Neuronal stem cell (in vitro differentiated cells): ENCODE measurements at regions not wholly inside any gene's neighbourhood (a gene's known extent, or its start where the extent isn't known, plus 50 kb on each side); places are given as distances from the start of the nearest gene placed in this dataset.

Experiments
- DNase-seq: peaks from one replicate; pipeline ENCODE4 v3.0.0-alpha.2; 2013; ENCODE audit warnings: low spot score
- H2AFZ ChIP-seq: one replicate; pipeline ENCODE4 v1.6.1; 2013; ENCODE audit warnings: mild to moderate bottlenecking, low read length, inconsistent platforms
- H2AK5ac ChIP-seq: 2 replicates; pipeline ENCODE4 v1.6.1; 2013; ENCODE audit warnings: low read depth, mild to moderate bottlenecking, inconsistent platforms, low read length, moderate library complexity, mixed read lengths
- H2BK120ac ChIP-seq: 2 replicates; pipeline ENCODE4 v1.6.1; 2013; ENCODE audit warnings: low read depth, mild to moderate bottlenecking, inconsistent platforms, low read length, moderate library complexity, mixed read lengths
- H2BK12ac ChIP-seq: one replicate; pipeline ENCODE4 v1.6.1; 2013; ENCODE audit warnings: low read length, inconsistent platforms
- H2BK15ac ChIP-seq: 2 replicates; pipeline ENCODE4 v1.6.1; 2013; ENCODE audit warnings: mild to moderate bottlenecking, low read length, inconsistent platforms, mixed read lengths
- H2BK5ac ChIP-seq: one replicate; pipeline ENCODE4 v1.6.1; 2013; ENCODE audit warnings: inconsistent platforms, mild to moderate bottlenecking, low read length, moderate library complexity
- H3K14ac ChIP-seq: one replicate; pipeline ENCODE4 v1.6.1; 2013; ENCODE audit warnings: low read length, inconsistent platforms
- H3K18ac ChIP-seq: 2 replicates; pipeline ENCODE4 v1.6.1; 2013; ENCODE audit warnings: low read length, inconsistent platforms
- H3K23ac ChIP-seq: 2 replicates; pipeline ENCODE4 v1.6.1; 2013; ENCODE audit warnings: low read depth, mild to moderate bottlenecking, mixed read lengths, low read length, inconsistent platforms; ENCODE audit not compliant: poor library complexity
- H3K27ac ChIP-seq: replicated peaks from 3 replicates; pipeline ENCODE4 v1.5.1; 2013; ENCODE audit warnings: low read length, inconsistent platforms
- H3K27me3 ChIP-seq, 3 experiments: 2 replicates each; pipeline ENCODE4 v1.6.1; 2013; ENCODE audit warnings: low read length in 3 of 3, mild to moderate bottlenecking in 2 of 3, inconsistent platforms in 1 of 3, low read depth in 1 of 3, mixed read lengths in 1 of 3, moderate library complexity in 1 of 3; ENCODE audit not compliant: control insufficient read depth in 3 of 3, insufficient read depth in 3 of 3
- H3K36me3 ChIP-seq, 2 donors: replicated peaks in 1 of 2; 2 replicates each; pipeline ENCODE4 v1.6.1; 2013; ENCODE audit warnings: low read length in 2 of 2; ENCODE audit not compliant: control insufficient read depth in 2 of 2, insufficient read depth in 2 of 2
- H3K4ac ChIP-seq: 2 replicates; pipeline ENCODE4 v1.6.1; 2013; ENCODE audit warnings: inconsistent platforms, mild to moderate bottlenecking, low read length, moderate library complexity
- H3K4me1 ChIP-seq, 2 donors: 1 replicate in 1 of 2; 2 replicates in 1 of 2; pipeline ENCODE4 v1.6.1; 2013; ENCODE audit warnings: low read length in 2 of 2, low read depth in 1 of 2; ENCODE audit not compliant: control insufficient read depth in 2 of 2, insufficient read depth in 1 of 2
- H3K4me2 ChIP-seq: one replicate; pipeline ENCODE4 v1.6.1; 2013; ENCODE audit warnings: mild to moderate bottlenecking, low read length, inconsistent platforms; ENCODE audit not compliant: insufficient read depth, poor library complexity, severe bottlenecking
- H3K4me3 ChIP-seq, 2 donors: 2 replicates each; pipeline ENCODE4 v1.5.1; 2013; ENCODE audit warnings: low read length in 2 of 2, mild to moderate bottlenecking in 2 of 2, inconsistent platforms in 1 of 2, moderate library complexity in 1 of 2
- H3K79me1 ChIP-seq: one replicate; pipeline ENCODE4 v1.6.1; 2013; ENCODE audit warnings: low read depth, mild to moderate bottlenecking, inconsistent platforms, low read length, moderate library complexity
- H3K9ac ChIP-seq: one replicate; pipeline ENCODE4 v1.6.1; 2013; ENCODE audit warnings: mild to moderate bottlenecking, low read depth, low read length, inconsistent platforms; ENCODE audit not compliant: poor library complexity
- H3K9me3 ChIP-seq, 2 donors: replicated peaks in 1 of 2; 2 replicates each; pipeline versions ENCODE3 to v1.6.1; 2013; ENCODE audit warnings: low read length in 2 of 2, mild to moderate bottlenecking in 2 of 2, inconsistent platforms in 1 of 2, low read depth in 1 of 2, mixed read lengths in 1 of 2, moderate library complexity in 1 of 2; ENCODE audit not compliant: control insufficient read depth in 2 of 2, insufficient read depth in 1 of 2
- H4K8ac ChIP-seq: one replicate; pipeline ENCODE4 v1.6.1; 2013; ENCODE audit warnings: low read depth, mild to moderate bottlenecking, inconsistent platforms, low read length, moderate library complexity
- H4K91ac ChIP-seq: one replicate; pipeline ENCODE4 v1.6.1; 2013; ENCODE audit warnings: low read length, low read depth, mild to moderate bottlenecking, inconsistent platforms; ENCODE audit not compliant: poor library complexity
- WGBS, 2 donors: extraction: QIAGEN DNeasy Blood & Tissue Kit; methylation state at CpG; one replicate each; pipeline ENCODE4 v1.1.7; 2013; ENCODE audit warnings: missing lambda C conversion rate in 2 of 2, mixed read lengths in 1 of 2; ENCODE audit not compliant: insufficient read length in 2 of 2, insufficient replicate concordance in 1 of 2; ENCODE audit errors: extremely low coverage in 2 of 2; 5-methylcytosine and 5-hydroxymethylcytosine counted together

DNA sequence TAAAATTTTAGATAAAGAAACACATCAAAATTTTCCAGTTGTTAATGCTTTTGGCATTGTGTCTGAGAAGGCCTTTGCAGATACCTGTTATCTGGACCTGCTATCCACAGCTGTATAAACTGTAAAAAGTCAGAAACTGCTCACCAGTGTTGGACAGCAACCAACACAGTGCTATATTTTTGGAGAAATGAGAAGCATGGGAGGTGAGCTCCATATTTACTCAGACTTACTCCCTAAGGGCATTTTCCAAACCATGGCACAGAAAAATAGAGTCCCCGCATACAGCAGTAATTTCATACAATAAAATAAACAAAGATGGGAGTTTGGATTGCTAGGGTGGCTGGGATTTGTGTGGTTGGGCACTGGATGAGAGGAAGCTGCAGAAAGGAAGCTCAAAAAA, 136.3 kb upstream of the GLI3 start:
- H3K27ac ChIP-seq: no peak overlapping the region

GRCh38 chr7:42372479-42372878, 135.5 kb upstream of the GLI3 start:
- no peak overlapping the region for H3K9ac ChIP-seq
- no peaks in the 10 kb centered on the region for H3K27me3 ChIP-seq
- H2AK5ac ChIP-seq: no peak overlapping the region
- H3K18ac ChIP-seq: no peak overlapping the region
- no CpG with 5 or more reads among the region's 3 CpGs for WGBS, 2 donors
- H2BK12ac ChIP-seq: no peak overlapping the region
- peaks cover 0 to 5% of the 10 kb centered on the region in 2 donors for H3K4me1 ChIP-seq
- no peak overlapping the region for H2BK120ac ChIP-seq
- no peak overlapping the region for H3K4ac ChIP-seq
- H4K8ac ChIP-seq: no peak overlapping the region
- H4K91ac ChIP-seq: no peak overlapping the region
- H3K4me3 ChIP-seq: no peak overlapping the region
- peak; percentile 20 for DNase-seq
- H3K27ac ChIP-seq: no peak overlapping the region
- H3K4me2 ChIP-seq: no peak overlapping the region
- no peak overlapping the region for H3K14ac ChIP-seq
- no peaks in the 10 kb centered on the region for H3K79me1 ChIP-seq
- H2BK15ac ChIP-seq: no peak overlapping the region
- no peak overlapping the region for H3K23ac ChIP-seq
- peaks cover 0 to 8% of the 10 kb centered on the region in 2 donors for H3K9me3 ChIP-seq
- peak overlapping the region; percentile 1 for H2AFZ ChIP-seq
- no peaks in the 10 kb centered on the region for H3K36me3 ChIP-seq
- H2BK5ac ChIP-seq: no peak overlapping the region

More for the DNA sequence above, 136.3 kb upstream of the GLI3 start:
- Histone ChIP-seq H3K18ac (no peak overlapping the region), H4K8ac (no peak overlapping the region), H3K4me1 (peaks cover 0 to 5% of the 10 kb centered on the region in 2 donors), H2AFZ (no peak overlapping the region), H2AK5ac (no peak overlapping the region), H3K9me3 (peaks cover 0 to 8% of the 10 kb centered on the region in 2 donors), H4K91ac (no peak overlapping the region), H3K27me3 (no peaks in the 10 kb centered on the region), H2BK15ac (no peak overlapping the region), H3K36me3 (no peaks in the 10 kb centered on the region), H3K9ac (no peak overlapping the region), H3K4me2 (no peak overlapping the region), H2BK5ac (no peak overlapping the region), H3K4ac (no peak overlapping the region), H3K23ac (no peak overlapping the region), H3K14ac (no peak overlapping the region), H2BK12ac (no peak overlapping the region), H2BK120ac (no peak overlapping the region), H3K4me3 (no peak overlapping the region), H3K79me1 (no peaks in the 10 kb centered on the region)
- WGBS, 2 donors: no CpG with 5 or more reads among the region's 1 CpG
- DNase-seq: no peak

GRCh38 chr7:42359946-42360345, 122.9 kb upstream of the GLI3 start:
- Histone ChIP-seq H2BK12ac (no peak overlapping the region), H4K8ac (no peak overlapping the region), H3K18ac (no peak overlapping the region), H3K27ac (no peak overlapping the region), H2AK5ac (no peak overlapping the region), H2BK5ac (no peak overlapping the region), H3K4ac (no peak overlapping the region), H3K4me1 (no peaks in the 10 kb centered on the region), H3K9me3 (no peaks in the 10 kb centered on the region), H2BK15ac (no peak overlapping the region), H3K4me3 (no peak overlapping the region), H3K36me3 (no peaks in the 10 kb centered on the region), H3K14ac (no peak overlapping the region), H3K9ac (no peak overlapping the region), H2BK120ac (no peak overlapping the region), H4K91ac (no peak overlapping the region), H3K79me1 (no peaks in the 10 kb centered on the region), H3K4me2 (no peak overlapping the region), H3K27me3 (no peaks in the 10 kb centered on the region), H2AFZ (no peak overlapping the region), H3K23ac (no peak overlapping the region)
- DNase-seq: no peak
- WGBS, 2 donors: no CpG with 5 or more reads among the region's 1 CpG

- Histone ChIP-seq H2BK15ac (no peak overlapping the region), H3K27me3 (no peaks in the 10 kb centered on the region), H3K4me3 (no peak overlapping the region), H2AFZ (no peak overlapping the region), H3K9ac (no peak overlapping the region), H2BK120ac (no peak overlapping the region), H3K9me3 (no peaks in the 10 kb centered on the region), H3K18ac (no peak overlapping the region), H3K79me1 (no peaks in the 10 kb centered on the region), H2BK12ac (no peak overlapping the region), H3K4ac (no peak overlapping the region), H3K4me1 (peaks cover 4 to 14% of the 10 kb centered on the region in 2 donors), H4K91ac (no peak overlapping the region), H3K23ac (no peak overlapping the region), H3K36me3 (no peaks in the 10 kb centered on the region), H3K27ac (no peak overlapping the region), H3K14ac (no peak overlapping the region), H4K8ac (no peak overlapping the region), H2BK5ac (no peak overlapping the region), H3K4me2 (no peak overlapping the region), H2AK5ac (no peak overlapping the region)
- WGBS, 2 donors: no CpG with 5 or more reads among the region's 5 CpGs
- DNase-seq: no peak
Observed at GRCh38 chr7:42351316-42351935, 114.4 kb upstream of the GLI3 start.
